Erythroblast (primary cell): ENCODE measurements at regions not wholly inside any gene's neighbourhood (a gene's known extent, or its start where the extent isn't known, plus 50 kb on each side); places are given as distances from the start of the nearest gene placed in this dataset.
"Not testable (repeated sequence)": the region's sequence is repeated elsewhere in the genome, so short reads cannot be mapped to it uniquely, and the experiment has no call there.

Experiments used
- DNase-seq, 2 experiments: peaks; one replicate each; lab custom pipeline; 2025; lab: John Stamatoyannopoulos, UW
- GATA1 ChIP-seq: IDR thresholded peaks from 2 replicates; pipeline ENCODE4 v1.6.1; 2011; ENCODE audit warnings: low read depth, mild to moderate bottlenecking, control low read depth, low read length, moderate library complexity
- POLR2A ChIP-seq: IDR thresholded peaks from 2 replicates; pipeline ENCODE4 v1.6.1; 2011; ENCODE audit warnings: mild to moderate bottlenecking, low read length

DNA sequence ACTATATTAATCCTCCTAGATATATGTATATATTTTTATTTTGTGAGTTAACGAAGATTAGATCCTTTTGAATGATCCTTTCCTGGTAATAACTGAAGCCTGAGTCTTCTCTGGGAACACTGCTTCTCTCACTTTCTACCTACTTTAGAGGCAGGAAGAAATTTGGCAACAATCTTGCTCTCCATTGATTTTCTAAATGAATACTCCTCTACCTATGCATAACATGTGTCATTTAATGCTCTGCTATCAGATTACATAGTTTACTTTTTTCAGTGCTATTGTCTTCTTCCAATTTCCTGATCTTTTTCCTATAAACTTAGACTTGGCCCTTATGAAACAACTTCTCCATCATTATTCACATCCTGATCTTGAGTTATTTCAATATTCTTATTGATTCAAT lies 60.4 kb upstream of the PDHA2 start:
- DNase-seq = no peak
- TF ChIP-seq POLR2A (no peak), GATA1 (no peak)

- TF ChIP-seq GATA1 (no peak), POLR2A (no peak)
- no peak for DNase-seq
Observed at GRCh38 chr4:95778666-95779065, 61.2 kb upstream of the PDHA2 start.

DNA sequence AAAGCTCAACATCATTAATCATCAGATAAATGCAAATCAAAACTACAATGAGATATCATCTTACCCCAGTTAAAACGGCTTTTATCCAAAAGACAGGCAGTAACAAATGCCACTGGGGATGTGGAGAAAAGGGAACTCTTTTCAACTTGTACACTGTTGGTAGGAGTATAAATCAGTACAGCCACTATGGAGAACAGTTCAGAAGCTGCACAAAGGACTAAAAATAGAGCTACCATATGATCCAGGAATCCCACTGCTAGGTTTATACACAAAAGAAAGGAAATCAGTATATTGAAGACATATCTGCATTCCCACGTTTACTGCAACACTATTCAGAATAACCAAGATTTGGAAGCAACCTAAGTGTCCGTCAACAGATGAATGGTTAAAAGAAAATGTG lies 69.3 kb upstream of the PDHA2 start:
- not testable (repeated sequence) for DNase-seq

DNA sequence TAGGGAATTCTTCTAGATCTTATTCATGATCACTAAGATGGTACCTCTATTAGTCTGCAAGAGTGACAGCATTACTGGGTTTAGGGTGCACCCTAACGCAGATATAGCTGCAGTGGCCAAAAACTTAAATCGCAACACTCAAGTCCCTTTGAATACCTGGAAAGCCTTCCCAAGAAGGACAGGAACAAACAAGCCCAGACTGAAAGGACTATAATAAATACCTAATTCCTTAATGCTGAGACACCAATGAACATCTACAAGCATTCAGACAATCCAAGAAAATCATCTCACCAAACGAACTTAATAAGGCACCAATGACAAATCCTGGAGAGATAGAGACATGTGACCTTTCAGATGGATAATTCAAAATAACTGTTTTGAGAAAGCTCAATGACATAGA lies 74.9 kb upstream of the PDHA2 start:
- DNase-seq = no peak
- no peak for TF ChIP-seq POLR2A

- TF ChIP-seq GATA1 (no peak), POLR2A (no peak)
- DNase-seq = no peak
Observed at GRCh38 chr4:95761871-95762270, 78.0 kb upstream of the PDHA2 start.

GRCh38 chr4:95761426-95761825 lies 78.5 kb upstream of the PDHA2 start:
- no peak for TF ChIP-seq POLR2A
- no peak for DNase-seq

- DNase-seq = not testable (repeated sequence)
Observed at GRCh38 chr4:95760646-95761045, 79.2 kb upstream of the PDHA2 start.

GRCh38 chr4:95758001-95758400 lies 81.9 kb upstream of the PDHA2 start:
- TF ChIP-seq POLR2A = no peak
- no peak for TF ChIP-seq GATA1
- DNase-seq = no peak

- no peak for DNase-seq
- TF ChIP-seq GATA1 (no peak), POLR2A (no peak)
Observed at GRCh38 chr4:95754667-95755066, 85.2 kb upstream of the PDHA2 start.

GRCh38 chr4:95749204-95749603 lies 90.7 kb upstream of the PDHA2 start:
- TF ChIP-seq POLR2A (no peak), GATA1 (no peak)
- DNase-seq = no peak

DNA sequence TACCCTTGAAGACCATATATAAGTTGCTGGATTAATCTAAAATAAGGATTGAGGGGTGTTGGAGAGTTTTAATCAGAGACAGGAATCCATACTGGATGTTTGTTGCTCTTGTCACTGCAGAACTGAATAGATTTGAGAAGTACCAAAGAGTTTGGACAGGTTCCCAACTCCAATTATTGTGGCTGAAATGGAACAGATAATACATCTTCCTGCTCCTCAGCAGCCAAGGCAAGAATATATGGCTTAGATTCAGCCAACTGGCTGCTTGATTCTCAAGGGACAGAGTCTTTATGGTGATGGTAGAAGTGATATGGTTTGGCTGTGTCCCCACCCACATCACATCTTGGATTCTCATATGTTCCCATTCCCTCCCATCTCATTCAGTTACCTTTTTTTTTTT lies 97.0 kb upstream of the PDHA2 start:
- no peak for TF ChIP-seq POLR2A
- TF ChIP-seq GATA1 = no peak

GRCh38 chr4:95742179-95742578 lies 97.7 kb upstream of the PDHA2 start:
- TF ChIP-seq GATA1 (no peak), POLR2A (no peak)
- DNase-seq = no peak

More for the DNA sequence above, 97.0 kb upstream of the PDHA2 start:
- DNase-seq = no peak

DNA sequence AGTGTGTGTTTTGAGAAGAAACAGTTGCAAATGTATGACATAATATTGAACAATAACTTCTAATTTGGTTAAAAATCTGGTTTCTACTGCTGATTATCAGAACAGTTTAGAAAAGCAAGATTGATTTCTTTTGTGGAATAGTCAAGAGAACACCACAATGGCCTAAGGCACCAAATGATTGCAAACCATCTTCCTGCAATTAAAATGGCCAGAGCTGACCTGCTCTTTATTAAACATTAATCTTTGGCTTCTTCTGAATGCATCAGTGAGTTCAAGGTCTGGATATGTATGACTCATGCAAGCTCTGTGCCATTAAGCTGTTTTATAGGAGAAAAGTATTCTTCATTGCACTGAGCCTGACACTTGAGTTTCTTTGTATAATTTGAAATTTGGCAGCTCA lies 107.8 kb upstream of the PDHA2 start:
- TF ChIP-seq POLR2A = no peak
- no peak for DNase-seq

DNA sequence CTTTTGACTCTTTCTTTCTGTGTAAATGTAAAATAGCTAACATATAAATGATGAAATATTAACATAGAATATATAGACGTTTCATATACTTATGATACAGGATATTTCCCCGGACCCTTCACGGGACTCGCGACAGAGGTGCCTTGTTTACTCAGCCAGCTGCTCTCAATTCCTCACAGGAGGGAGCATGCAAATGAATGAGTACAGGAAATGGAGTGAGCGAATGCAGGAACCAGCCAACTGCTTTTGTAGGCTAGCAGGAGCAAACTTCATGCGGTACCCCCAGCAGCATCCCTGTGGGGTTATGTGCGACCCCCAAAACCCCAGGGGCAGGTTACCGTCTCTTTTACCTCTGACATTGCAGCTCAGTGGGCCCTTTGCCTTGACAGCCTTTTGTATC lies 110.3 kb upstream of the PDHA2 start:
- no peak for DNase-seq

DNA sequence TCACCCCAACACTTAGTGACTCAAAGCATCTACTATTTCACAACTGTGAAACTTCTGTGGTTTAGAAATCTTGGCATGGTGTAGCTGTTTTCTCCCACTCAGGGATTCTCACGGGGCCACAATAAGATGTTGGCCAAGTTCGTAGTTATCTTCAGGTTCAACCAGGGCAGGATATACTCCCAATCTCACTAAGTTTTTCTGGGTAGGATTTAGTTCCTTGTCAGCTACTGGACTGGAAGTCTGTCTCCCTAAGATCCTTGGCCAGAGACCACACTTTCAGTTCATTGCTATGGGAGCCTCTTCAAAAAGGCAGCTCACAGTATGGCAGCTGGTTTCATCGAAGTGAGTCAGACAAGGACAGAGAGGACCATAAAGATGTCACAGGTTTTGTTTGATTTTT lies 111.7 kb upstream of the PDHA2 start:
- no peak for TF ChIP-seq GATA1
- no peak for TF ChIP-seq POLR2A
- no peak for DNase-seq

More for the DNA sequence above, 110.3 kb upstream of the PDHA2 start:
- TF ChIP-seq GATA1 (no peak), POLR2A (no peak)

DNA sequence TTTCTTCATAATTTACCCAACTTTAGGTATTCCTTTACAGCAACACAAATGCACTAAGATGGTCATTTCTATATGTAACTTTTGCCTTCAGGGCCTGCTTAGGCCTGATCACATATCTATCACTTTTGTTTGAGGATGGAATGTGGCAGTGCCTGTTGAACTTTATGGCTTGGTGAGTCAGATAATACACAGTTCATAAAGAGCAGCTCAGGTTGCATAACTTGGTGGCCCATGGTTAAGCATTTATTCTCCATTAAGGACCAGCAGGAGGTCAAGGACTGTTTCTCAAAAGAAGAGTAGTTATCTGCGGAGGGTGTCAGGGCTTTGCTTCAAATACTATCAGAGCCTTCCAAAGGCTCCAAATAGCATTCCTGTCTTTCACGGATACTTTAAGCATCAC lies 124.1 kb upstream of the PDHA2 start:
- no peak for DNase-seq
- no peak for TF ChIP-seq GATA1
- TF ChIP-seq POLR2A = no peak
